ENCODE measurements at regions not wholly inside any gene's neighbourhood (a gene's known extent, or its start where the extent isn't known, plus 50 kb on each side); places are given as distances from the start of the nearest gene placed in this dataset.

DNA sequence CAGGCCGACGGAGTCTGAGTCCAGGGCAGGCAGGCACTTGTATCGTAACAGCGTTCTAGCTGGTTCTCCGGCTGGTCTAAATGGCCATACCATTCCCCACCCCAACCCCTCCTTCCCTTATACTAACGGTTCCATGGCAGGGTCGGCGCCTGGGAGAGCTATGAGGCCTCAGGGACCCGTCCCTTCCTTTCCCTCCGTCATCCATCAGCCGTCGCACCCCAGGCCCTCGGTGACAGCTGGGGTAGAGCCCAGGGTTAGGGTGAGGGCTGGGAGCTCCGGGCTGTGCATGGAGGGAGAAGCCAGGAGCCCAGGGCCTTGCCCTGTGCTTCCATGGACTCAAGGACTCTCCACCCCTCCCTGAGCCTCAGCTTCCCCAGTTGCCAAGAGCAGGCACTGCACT, 101.4 kb downstream of the RBFOX3 start:
- Histone ChIP-seq H3K4me3 (ENCODE audit: low read depth, low read length) (no peak overlapping the region), H3K36me3 (ENCODE audit: insufficient read depth) (no peaks in the 10 kb centered on the region), H3K4me1 (ENCODE audit: insufficient read depth) (no peaks in the 10 kb centered on the region), H3K27ac (ENCODE audit: low read depth) (no peak overlapping the region)
- no peak for DNase-seq (ENCODE audit: extremely low spot score)
- WGBS: 73% methylated on average over 14 of the region's 14 CpGs

DNA sequence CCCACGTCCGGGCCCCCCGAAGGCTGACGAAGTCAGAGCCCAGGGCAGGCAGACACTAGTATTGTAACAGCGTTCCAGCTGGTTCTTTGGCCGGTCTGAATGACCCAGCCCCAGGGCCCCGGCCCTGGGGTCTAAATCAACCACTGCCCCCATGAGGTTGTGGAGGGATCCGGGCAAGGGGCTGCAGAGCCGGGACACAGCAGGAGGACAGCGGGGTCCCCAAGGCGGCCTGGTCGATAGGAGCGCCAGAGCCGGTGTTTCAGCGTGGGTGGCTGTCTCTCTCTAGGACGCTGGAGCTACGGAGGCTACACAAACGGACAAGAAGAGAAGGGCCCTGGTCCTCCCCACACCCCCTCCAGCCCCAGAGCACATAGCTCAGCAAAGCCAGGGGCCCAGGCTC, 101.8 kb downstream of the RBFOX3 start:
- H3K36me3 ChIP-seq (ENCODE audit: insufficient read depth): no peaks in the 10 kb centered on the region
- no peaks in the 10 kb centered on the region for H3K4me1 ChIP-seq (ENCODE audit: insufficient read depth)
- DNase-seq (ENCODE audit: extremely low spot score): no peak
- no peak overlapping the region for H3K4me3 ChIP-seq (ENCODE audit: low read depth, low read length)
- 81% methylated on average over 18 of the region's 18 CpGs for WGBS
- H3K27ac ChIP-seq (ENCODE audit: low read depth): no peak overlapping the region

DNA sequence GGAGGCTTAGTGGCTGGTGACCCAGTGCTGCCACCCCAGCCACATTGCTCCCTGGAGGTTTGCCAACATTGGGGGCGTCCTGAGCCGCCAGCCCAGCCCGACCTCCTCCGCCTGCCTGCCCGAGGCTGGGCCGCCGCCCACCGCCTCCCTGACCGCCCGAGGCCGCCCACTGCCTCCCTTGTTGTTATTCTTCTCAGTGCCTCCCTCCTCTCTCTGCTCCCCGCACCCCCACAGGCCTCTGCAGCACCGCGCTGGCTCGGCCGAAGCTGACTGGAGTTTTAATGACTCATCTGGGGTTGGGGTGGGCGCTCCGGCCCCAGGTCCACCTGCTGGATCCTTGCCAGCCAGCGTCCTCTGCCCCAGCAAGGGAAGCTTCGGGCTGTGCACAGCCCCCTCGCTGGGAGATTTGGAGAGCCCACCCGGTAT, 102.5 kb downstream of the RBFOX3 start:
- no peaks in the 10 kb centered on the region for H3K36me3 ChIP-seq (ENCODE audit: insufficient read depth)
- H3K27ac ChIP-seq (ENCODE audit: low read depth): no peak overlapping the region
- DNase-seq (ENCODE audit: extremely low spot score): no peak
- H3K4me3 ChIP-seq (ENCODE audit: low read depth, low read length): no peak overlapping the region
- WGBS: 62% methylated on average over 22 of the region's 22 CpGs
- no peaks in the 10 kb centered on the region for H3K4me1 ChIP-seq (ENCODE audit: insufficient read depth)

DNA sequence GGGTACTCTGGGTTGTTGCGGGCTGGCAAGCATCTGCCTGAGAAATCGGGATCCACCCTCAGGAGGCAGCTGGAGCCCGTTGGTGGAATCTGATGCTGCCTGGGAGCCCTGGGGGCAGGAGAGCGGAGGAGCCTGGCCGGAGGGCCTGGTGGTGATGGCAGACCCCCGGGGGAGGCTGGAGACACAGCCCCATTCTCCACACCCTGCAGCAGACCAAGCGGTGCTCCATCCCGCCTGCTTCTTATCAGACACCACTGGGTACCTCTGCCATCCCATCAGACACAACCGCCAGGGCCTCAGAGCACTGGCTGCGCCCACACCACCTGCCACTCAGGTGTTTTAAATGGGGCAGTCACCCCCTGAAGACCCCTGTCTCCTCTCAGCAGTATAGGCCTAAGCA, 103.9 kb downstream of the RBFOX3 start:
- Histone ChIP-seq H3K27ac (ENCODE audit: low read depth) (no peak overlapping the region), H3K4me3 (ENCODE audit: low read depth, low read length) (no peak overlapping the region), H3K4me1 (ENCODE audit: insufficient read depth) (no peaks in the 10 kb centered on the region), H3K36me3 (ENCODE audit: insufficient read depth) (no peaks in the 10 kb centered on the region)
- 89% methylated on average over 10 of the region's 10 CpGs for WGBS
- no peak for DNase-seq (ENCODE audit: extremely low spot score)

- Histone ChIP-seq H3K27ac (ENCODE audit: low read depth) (no peak overlapping the region), H3K4me3 (ENCODE audit: low read depth, low read length) (no peak overlapping the region), H3K4me1 (ENCODE audit: insufficient read depth) (no peaks in the 10 kb centered on the region), H3K36me3 (ENCODE audit: insufficient read depth) (no peaks in the 10 kb centered on the region)
- 87% methylated on average over 24 of the region's 24 CpGs for WGBS
- DNase-seq (ENCODE audit: extremely low spot score): no peak
These were observed 104.5 kb downstream of the RBFOX3 start for GRCh38 chr17:79506150-79506870.

DNA sequence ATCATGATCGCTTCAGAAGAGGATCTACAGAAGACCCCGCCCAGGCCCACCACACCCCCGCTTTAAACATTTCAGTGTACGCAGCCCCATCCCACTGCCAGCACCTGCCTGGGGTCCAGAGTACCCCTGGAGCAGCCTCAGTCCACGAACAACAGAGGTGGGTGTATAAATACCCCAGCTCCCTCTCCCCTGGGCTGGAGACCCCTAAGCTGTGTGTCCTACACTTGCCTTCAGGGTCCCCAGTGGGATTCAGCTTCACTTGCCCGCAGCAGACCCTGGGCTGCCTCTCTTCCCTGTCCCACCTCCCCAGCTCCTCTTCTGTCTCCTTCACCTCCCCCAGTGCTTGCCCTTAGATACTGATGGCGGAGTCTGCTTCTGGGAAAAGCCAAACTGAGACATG, 105.7 kb downstream of the RBFOX3 start:
- Histone ChIP-seq H3K36me3 (ENCODE audit: insufficient read depth) (no peaks in the 10 kb centered on the region), H3K27ac (ENCODE audit: low read depth) (no peak overlapping the region), H3K4me3 (ENCODE audit: low read depth, low read length) (no peak overlapping the region), H3K4me1 (ENCODE audit: insufficient read depth) (no peaks in the 10 kb centered on the region)
- 92% methylated on average over 7 of the region's 7 CpGs for WGBS
- no peak for DNase-seq (ENCODE audit: extremely low spot score)

GRCh38 chr17:79504181-79504605, 106.7 kb downstream of the RBFOX3 start:
- H3K27ac ChIP-seq (ENCODE audit: low read depth): no peak overlapping the region
- DNase-seq (ENCODE audit: extremely low spot score): no peak
- H3K4me3 ChIP-seq (ENCODE audit: low read depth, low read length): no peak overlapping the region
- H3K4me1 ChIP-seq (ENCODE audit: insufficient read depth): no peaks in the 10 kb centered on the region
- H3K36me3 ChIP-seq (ENCODE audit: insufficient read depth): no peaks in the 10 kb centered on the region
- WGBS: 73% methylated on average over 13 of the region's 13 CpGs

DNA sequence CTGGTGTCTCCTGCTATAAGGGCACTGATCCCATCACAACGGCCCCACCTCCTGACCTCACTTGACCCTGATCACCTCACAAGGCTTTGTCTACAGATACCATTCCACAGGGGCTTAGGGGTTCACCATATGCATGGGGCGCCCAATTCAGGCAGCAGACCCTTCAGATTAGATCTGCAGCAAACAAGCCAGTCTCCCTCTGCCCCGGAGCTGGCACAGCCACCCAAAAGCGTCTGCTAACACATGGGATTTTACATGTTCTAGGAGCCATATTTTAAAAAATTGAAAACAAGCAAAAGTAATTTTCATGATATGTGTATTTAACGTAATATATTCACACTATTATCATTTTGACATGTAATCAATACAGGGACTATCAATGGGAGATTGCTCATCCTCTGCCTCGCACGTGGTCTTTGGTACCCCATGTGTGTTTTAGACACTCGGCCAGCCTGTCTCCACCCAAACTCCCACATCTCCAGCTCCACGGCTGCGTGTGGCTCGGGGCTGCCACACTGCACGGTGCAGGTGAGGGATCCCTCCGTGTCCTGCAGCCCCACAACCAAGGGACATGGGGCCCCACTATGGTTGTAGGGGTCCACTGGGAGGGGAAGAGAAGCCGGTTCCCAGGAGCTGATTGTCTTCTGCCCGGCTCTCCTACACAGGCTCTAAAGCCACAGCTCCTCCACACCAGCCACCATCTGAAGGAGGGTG, 107.6 kb downstream of the RBFOX3 start:
- Histone ChIP-seq H3K4me1 (ENCODE audit: insufficient read depth) (no peaks in the 10 kb centered on the region), H3K4me3 (ENCODE audit: low read depth, low read length) (no peak overlapping the region), H3K27ac (ENCODE audit: low read depth) (no peak overlapping the region), H3K36me3 (ENCODE audit: insufficient read depth) (no peaks in the 10 kb centered on the region)
- DNase-seq (ENCODE audit: extremely low spot score): no peak
- WGBS: 82% methylated on average over 15 of the region's 15 CpGs

DNA sequence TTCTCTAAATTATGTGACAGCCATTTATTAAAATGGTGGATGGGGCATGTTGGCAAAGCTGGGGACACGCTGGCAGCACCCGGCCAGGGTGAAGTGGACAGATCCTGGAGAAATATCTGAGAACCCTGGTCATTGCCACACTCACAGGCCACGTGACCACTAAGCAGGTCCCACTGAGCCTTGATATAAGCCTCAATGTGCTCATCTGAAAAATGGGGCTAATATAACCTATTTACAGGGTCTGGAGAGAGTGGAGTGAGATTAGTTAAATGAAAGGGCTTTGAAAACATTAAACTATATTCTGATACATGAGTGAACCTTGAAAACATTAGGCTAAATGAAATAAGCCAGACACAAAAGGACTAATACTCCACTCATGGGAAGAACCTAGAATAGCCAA, 108.9 kb downstream of the RBFOX3 start:
- WGBS: 91% methylated on average over 3 of the region's 3 CpGs
- Histone ChIP-seq H3K27ac (ENCODE audit: low read depth) (no peak overlapping the region), H3K4me1 (ENCODE audit: insufficient read depth) (no peaks in the 10 kb centered on the region), H3K4me3 (ENCODE audit: low read depth, low read length) (no peak overlapping the region), H3K36me3 (ENCODE audit: insufficient read depth) (no peaks in the 10 kb centered on the region)
- no peak for DNase-seq (ENCODE audit: extremely low spot score)

GRCh38 chr17:79500745-79501618, 109.9 kb downstream of the RBFOX3 start:
- H3K36me3 ChIP-seq (ENCODE audit: insufficient read depth): no peaks in the 10 kb centered on the region
- H3K27ac ChIP-seq (ENCODE audit: low read depth): no peak overlapping the region
- DNase-seq (ENCODE audit: extremely low spot score): no peak
- 48% methylated on average over 23 of the region's 23 CpGs for WGBS
- no peaks in the 10 kb centered on the region for H3K4me1 ChIP-seq (ENCODE audit: insufficient read depth)
- no peak overlapping the region for H3K4me3 ChIP-seq (ENCODE audit: low read depth, low read length)

GRCh38 chr17:79498854-79499253, 112.0 kb downstream of the RBFOX3 start:
- WGBS: 0% methylated on average over 1 of the region's 1 CpG
- H3K36me3 ChIP-seq (ENCODE audit: insufficient read depth): no peaks in the 10 kb centered on the region
- no peaks in the 10 kb centered on the region for H3K4me1 ChIP-seq (ENCODE audit: insufficient read depth)
- no peak overlapping the region for H3K27ac ChIP-seq (ENCODE audit: low read depth)
- DNase-seq (ENCODE audit: extremely low spot score): no peak
- H3K4me3 ChIP-seq (ENCODE audit: low read depth, low read length): no peak overlapping the region

GRCh38 chr17:79497777-79498348, 113.0 kb downstream of the RBFOX3 start:
- H3K4me3 ChIP-seq (ENCODE audit: low read depth, low read length): no peak overlapping the region
- H3K4me1 ChIP-seq (ENCODE audit: insufficient read depth): no peaks in the 10 kb centered on the region
- H3K36me3 ChIP-seq (ENCODE audit: insufficient read depth): no peaks in the 10 kb centered on the region
- no peak overlapping the region for H3K27ac ChIP-seq (ENCODE audit: low read depth)
- no peak for DNase-seq (ENCODE audit: extremely low spot score)
- WGBS: 88% methylated on average over 4 of the region's 4 CpGs

- 73% methylated on average over 13 of the region's 13 CpGs for WGBS
- no peaks in the 10 kb centered on the region for H3K4me1 ChIP-seq (ENCODE audit: insufficient read depth)
- no peak for DNase-seq (ENCODE audit: extremely low spot score)
These were observed 114.3 kb downstream of the RBFOX3 start for GRCh38 chr17:79496422-79497005.

More at GRCh38 chr17:79496422-79497005, 114.3 kb downstream of the RBFOX3 start:
- Histone ChIP-seq H3K27ac (ENCODE audit: low read depth) (no peak overlapping the region), H3K36me3 (ENCODE audit: insufficient read depth) (no peaks in the 10 kb centered on the region), H3K4me3 (ENCODE audit: low read depth, low read length) (no peak overlapping the region)

Measured in urinary bladder (tissue), 3 donors.